HuH-7 (cell line): ENCODE measurements at regions not wholly inside any gene's neighbourhood (a gene's known extent, or its start where the extent isn't known, plus 50 kb on each side); places are given as distances from the start of the nearest gene placed in this dataset.
"Not testable (repeated sequence)": the region's sequence is repeated elsewhere in the genome, so short reads cannot be mapped to it uniquely, and the experiment has no call there.

Experiments used
- DNase-seq: peaks from one replicate; pipeline ENCODE4 v3.0.0; 2011; ENCODE audit warnings: low spot score

DNA sequence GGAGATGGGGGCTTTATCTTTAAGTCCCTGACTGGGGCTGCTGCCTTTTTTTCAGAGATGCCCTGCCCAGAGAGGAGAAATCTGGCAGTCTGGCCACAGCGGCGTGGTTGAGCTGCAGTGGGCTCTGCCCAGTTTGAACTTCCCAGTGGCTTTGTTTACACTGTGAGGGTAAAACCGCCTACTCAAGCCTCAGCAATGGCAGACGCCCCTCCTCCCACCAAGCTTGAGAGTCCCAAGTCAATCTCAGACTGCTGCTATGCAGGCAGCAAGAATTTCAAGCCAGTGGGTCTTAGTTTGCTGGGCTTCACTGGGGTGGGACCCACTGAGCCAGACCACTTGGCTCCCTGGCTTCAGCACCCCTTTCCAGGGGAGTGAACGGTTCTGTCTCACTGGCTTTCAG, 76.4 kb upstream of the DNAJC1 start:
- DNase-seq = not testable (repeated sequence)

- no peak for DNase-seq
Observed at GRCh38 chr10:22071332-22071731, 67.8 kb upstream of the DNAJC1 start.

- no peak for DNase-seq
Observed at GRCh38 chr10:22067091-22067490, 63.6 kb upstream of the DNAJC1 start.

DNA sequence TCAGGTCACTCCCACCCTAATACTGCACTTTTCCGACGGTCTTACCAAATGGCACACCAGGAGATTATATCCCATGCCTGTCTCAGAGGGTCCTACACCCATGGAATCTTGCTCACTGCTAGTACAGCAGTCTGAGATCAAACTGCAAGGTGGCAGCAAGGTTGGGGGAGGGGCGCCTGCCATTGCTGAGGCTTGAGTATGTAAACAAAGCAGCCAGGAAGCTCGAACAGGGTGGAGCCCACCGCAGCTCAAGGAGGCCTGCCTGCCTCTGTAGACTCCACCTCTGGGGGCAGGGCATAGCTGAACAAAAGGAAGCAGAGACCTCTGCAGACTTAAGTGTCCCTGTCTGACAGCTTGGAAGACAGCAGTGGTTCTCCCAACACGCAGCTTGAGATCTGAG, 57.5 kb upstream of the DNAJC1 start:
- DNase-seq = not testable (repeated sequence)

- no peak for DNase-seq
Observed at GRCh38 chr10:22058201-22058600, 54.7 kb upstream of the DNAJC1 start.

DNA sequence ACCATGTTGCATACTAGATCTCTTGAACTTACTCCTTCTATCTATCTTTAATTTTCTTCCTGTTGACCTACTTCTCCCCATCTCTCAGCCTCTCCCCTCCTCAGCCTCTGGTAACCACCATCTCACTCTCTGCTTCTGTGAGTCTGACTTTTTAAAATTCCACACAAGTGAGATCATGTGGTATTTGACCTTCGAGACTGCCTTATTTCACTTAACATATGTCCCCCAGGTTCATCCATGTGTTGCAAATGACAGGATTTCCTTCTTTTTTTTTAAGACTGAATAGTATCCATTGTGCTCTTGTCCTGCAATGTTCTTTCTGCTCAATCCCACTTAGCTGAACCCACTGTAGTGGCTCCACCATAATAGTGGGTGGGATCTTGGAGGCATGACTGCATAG, 51.4 kb upstream of the DNAJC1 start:
- DNase-seq = no peak
